SK-N-MC (cell line): ENCODE measurements at regions not wholly inside any gene's neighbourhood (a gene's known extent, or its start where the extent isn't known, plus 50 kb on each side); places are given as distances from the start of the nearest gene placed in this dataset.

Experiments used
- DNase-seq: peaks from one replicate; pipeline ENCODE4 v3.0.0-alpha.2; 2011; ENCODE audit warnings: low read depth, low spot score
- H3K27ac ChIP-seq: fragments of 200-600 bp; sonication (generic); 2 replicates; pipeline ENCODE4 v1.5.1; 2016; ENCODE audit warnings: mixed run types
- H3K36me3 ChIP-seq: fragments of 200-600 bp; sonication (generic); 2 replicates; pipeline ENCODE4 v1.6.1; 2017; ENCODE audit warnings: antibody characterized with exemption, low read length, mixed read lengths; ENCODE audit not compliant: insufficient read depth
- H3K4me3 ChIP-seq: fragments of 200-600 bp; sonication (generic); 2 replicates; pipeline ENCODE4 v1.5.1; 2016
- H3K9ac ChIP-seq: fragments of 200-600 bp; sonication (generic); 2 replicates; pipeline ENCODE4 v1.8.0; 2017; ENCODE audit warnings: mixed run types, mixed read lengths; ENCODE audit not compliant: insufficient read length
- H3K9me3 ChIP-seq: fragments of 200-600 bp; sonication (generic); 2 replicates; pipeline ENCODE4 v1.6.1; 2017; ENCODE audit warnings: low read depth, mild to moderate bottlenecking, antibody characterized with exemption, low read length, moderate library complexity, mixed read lengths
- EZH2 ChIP-seq: fragments of 200-600 bp; sonication (generic); IDR thresholded peaks from one replicate; pipeline ENCODE4 v1.6.1; 2017; ENCODE audit warnings: antibody characterized with exemption
- FOXP2 ChIP-seq: optimal IDR thresholded peaks from 2 replicates; pipeline ENCODE3; 2011; ENCODE audit warnings: mild to moderate bottlenecking, moderate library complexity; ENCODE audit not compliant: insufficient read depth; ENCODE audit errors: extremely low read length, control extremely low read depth
- POLR2AphosphoS5 ChIP-seq: IDR thresholded peaks from 2 replicates; pipeline ENCODE4 v1.6.1; 2012; ENCODE audit warnings: mild to moderate bottlenecking, low read depth, low read length, borderline replicate concordance

DNA sequence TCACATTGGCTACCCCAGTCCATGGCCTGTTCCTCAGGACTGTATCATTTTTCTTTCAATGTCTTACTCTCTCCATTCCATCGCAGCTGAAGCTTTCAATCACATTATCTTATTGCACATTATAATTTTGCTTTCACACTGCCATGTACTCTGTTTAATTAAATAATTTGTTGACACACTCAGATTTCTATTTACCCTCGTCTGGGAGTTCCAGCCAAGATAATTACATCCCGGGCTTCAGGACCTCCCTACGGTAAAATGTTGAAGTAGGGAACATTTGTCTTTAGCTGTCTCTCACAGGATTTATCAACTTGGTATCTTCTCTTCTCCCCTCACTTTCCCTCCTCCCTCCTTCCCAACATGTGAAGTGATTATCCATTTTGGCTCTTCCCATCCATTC, 177.2 kb upstream of the RASSF8 start:
- Histone ChIP-seq H3K27ac (no peak overlapping the region), H3K4me3 (no peak overlapping the region), H3K9ac (no peak overlapping the region), H3K36me3 (no peaks in the 10 kb centered on the region), H3K9me3 (no peaks in the 10 kb centered on the region)
- no peak for DNase-seq
- TF ChIP-seq POLR2AphosphoS5: no peak
- TF ChIP-seq EZH2: no peak
- TF ChIP-seq FOXP2: no peak

DNA sequence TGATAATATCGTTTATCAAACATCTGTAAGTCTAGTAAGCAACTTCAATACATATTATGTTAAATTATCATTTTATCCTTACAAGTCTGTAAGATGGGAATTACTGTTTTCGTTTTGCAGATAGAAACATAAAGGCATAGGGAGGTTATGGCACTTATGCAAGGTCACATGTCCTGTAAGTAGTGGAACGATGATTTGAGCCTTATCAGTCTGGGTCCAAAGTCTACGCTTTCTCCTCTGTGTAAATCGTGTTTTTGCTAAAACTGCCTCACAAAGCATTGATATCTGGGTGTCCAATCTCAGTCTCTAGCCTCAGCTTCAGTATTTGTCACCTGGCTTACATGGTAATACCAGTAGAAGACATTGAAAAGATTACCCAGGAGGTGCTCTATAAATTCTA, 174.9 kb upstream of the RASSF8 start:
- no peak overlapping the region for H3K9ac ChIP-seq
- TF ChIP-seq EZH2 (no peak), POLR2AphosphoS5 (no peak), FOXP2 (no peak)
- H3K36me3 ChIP-seq: no peaks in the 10 kb centered on the region
- H3K4me3 ChIP-seq: no peak overlapping the region
- H3K27ac ChIP-seq: no peak overlapping the region
- no peak for DNase-seq
- no peaks in the 10 kb centered on the region for H3K9me3 ChIP-seq

DNA sequence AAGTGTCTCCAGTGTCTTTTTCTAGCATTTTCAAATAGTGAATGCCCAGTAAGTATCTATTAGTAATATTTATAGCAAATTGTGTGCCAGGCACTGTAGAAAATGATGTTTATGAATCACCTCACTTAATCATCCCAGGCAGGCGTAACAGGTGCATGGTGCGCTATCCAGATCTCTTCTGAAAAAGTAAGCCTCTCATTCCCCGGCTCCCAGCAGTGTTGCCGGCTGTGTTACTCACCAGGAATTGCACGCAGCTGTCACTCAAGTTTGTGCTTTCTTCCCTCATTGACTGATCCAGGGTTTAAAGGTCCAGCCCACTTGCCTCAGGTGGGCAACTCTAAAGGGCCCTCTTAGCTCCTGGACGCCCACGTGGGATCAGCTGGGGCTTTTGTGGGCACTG, 173.8 kb upstream of the RASSF8 start:
- Histone ChIP-seq H3K9ac (no peak overlapping the region), H3K36me3 (no peaks in the 10 kb centered on the region), H3K4me3 (no peak overlapping the region), H3K27ac (no peak overlapping the region), H3K9me3 (no peaks in the 10 kb centered on the region)
- TF ChIP-seq EZH2 (no peak), POLR2AphosphoS5 (no peak), FOXP2 (no peak)
- no peak for DNase-seq

DNA sequence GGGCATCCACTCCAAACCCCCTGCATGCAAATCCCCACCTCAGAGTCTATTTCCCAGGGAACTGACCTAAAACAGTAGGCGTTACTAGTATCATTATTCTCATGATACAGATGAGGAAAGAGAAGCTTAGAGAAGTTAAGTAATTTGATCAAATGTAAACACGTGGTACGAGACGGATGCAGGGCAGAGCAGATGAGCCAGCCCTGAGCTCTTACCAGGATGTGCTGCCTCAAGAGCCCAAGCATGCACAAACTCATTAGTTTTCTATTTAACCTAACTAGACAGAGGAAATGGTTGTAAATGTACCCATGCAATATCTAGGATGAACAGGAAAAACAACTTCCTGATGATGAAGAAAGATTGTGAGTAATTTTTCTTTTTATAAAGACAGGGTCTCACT, 173.3 kb upstream of the RASSF8 start:
- H3K36me3 ChIP-seq: no peaks in the 10 kb centered on the region
- H3K9me3 ChIP-seq: no peaks in the 10 kb centered on the region
- no peak for TF ChIP-seq POLR2AphosphoS5
- no peak for TF ChIP-seq EZH2
- TF ChIP-seq FOXP2: no peak
- DNase-seq: no peak
- no peak overlapping the region for H3K9ac ChIP-seq
- no peak overlapping the region for H3K27ac ChIP-seq
- no peak overlapping the region for H3K4me3 ChIP-seq

DNA sequence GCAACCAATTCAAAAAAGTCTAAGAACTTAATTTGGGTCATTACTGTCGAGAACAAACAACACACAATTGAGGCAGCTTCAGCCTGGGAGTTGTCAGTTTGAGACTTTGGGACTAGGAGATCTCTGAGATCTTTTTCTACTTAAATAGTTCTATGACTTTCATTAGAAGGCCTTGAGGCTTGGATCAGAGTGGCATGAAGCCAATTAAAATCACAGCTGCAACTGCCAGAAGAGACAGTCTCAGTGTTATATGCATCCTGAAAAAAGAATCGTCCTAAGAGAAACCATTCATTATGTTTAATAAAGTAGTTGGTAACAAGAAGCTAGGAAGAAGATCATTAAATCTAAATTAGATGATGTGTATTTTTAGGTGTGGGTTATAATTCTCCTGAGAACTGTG, 170.8 kb upstream of the RASSF8 start:
- Histone ChIP-seq H3K27ac (no peak overlapping the region), H3K4me3 (no peak overlapping the region), H3K9me3 (no peaks in the 10 kb centered on the region), H3K9ac (no peak overlapping the region), H3K36me3 (no peaks in the 10 kb centered on the region)
- TF ChIP-seq FOXP2: no peak
- no peak for DNase-seq

DNA sequence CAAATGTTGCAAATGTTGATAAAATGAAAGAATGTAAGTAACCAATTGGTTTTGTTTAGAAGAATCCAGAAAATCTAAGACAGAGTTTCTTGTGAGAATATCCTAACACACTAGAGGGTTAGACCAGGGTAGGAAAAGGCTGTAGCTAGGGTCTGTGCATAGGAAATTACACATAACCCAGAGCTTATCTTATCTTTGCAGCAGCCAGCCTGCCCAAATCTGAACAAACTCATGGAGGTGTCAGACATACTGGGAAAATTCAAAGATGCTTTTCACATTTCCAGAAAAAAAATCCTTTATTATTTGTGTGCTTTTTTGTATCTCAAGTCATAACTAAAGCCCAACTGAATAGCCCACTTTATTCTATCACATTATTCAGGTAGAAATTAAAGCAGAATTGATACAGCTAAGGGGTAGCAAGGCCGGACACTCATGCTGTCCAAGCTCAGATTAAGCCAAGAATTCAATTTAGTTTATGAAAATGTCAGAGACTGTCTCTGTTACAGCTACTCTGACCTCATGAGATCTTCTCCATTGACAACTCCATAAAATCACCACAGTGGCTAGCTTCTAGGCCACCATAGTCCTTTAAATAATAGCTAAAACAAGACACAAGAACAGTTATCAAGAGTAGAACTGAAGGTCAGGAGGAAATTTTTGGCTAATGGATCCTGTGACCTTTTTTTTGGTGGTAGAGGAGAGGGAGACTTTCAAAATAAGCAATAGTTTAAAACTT, 169.6 kb upstream of the RASSF8 start:
- H3K27ac ChIP-seq: peak overlapping the region; percentile 77; the same call in 1 of the 2 replicates
- H3K9me3 ChIP-seq: no peaks in the 10 kb centered on the region
- DNase-seq: no peak
- no peaks in the 10 kb centered on the region for H3K36me3 ChIP-seq
- TF ChIP-seq POLR2AphosphoS5 (no peak), FOXP2 (no peak), EZH2 (no peak)
- H3K4me3 ChIP-seq: no peak overlapping the region; the same call in 1 of the 2 replicates
- no peak overlapping the region for H3K9ac ChIP-seq

DNA sequence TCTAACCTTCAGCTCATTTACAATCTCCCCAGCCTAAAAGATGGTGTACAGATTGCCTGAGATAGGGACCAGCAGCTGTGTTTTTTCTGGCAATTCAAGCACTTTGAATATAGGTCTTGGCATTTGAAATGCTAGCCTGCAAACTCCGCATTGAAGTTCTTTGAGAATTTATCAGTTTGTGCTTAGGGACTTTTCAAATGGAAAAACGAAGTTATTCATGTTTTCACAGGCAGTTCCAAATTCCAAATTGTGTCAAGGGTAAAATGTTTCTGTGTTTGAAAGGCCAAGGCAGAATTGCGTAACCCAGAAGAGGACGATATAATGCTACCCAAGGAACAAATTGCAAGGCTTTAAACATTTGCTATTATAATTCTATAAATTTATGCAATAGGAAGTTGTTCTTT, 168.9 kb upstream of the RASSF8 start:
- DNase-seq: no peak
- TF ChIP-seq EZH2: no peak
- TF ChIP-seq POLR2AphosphoS5: peak; percentile 33; the same call in 1 of the 2 replicates
- no peak for TF ChIP-seq FOXP2
- Histone ChIP-seq H3K4me3 (peak overlapping the region; percentile 51), H3K36me3 (no peaks in the 10 kb centered on the region), H3K27ac (peak overlapping the region; percentile 77), H3K9me3 (no peaks in the 10 kb centered on the region), H3K9ac (no peak overlapping the region)

DNA sequence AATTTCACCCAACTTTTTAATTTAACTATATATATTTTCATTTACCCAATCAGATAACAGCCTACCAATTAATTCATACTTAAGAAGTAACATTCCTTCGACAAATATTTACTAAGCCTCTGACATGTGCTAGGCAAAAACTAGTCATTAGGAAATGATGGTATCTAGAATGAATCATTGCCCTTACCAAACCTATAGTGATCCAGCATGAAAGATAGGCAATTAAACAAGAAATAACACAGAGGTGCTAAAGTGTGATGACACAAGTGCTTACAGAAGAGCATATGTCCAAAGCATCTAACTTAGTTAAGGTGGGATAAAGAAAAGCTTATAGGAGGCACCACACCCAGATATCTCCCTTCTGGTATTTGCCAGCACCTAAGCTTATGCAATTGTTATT, 166.5 kb upstream of the RASSF8 start:
- Histone ChIP-seq H3K4me3 (no peak overlapping the region), H3K36me3 (no peaks in the 10 kb centered on the region), H3K9ac (no peak overlapping the region), H3K27ac (no peak overlapping the region), H3K9me3 (no peaks in the 10 kb centered on the region)
- TF ChIP-seq EZH2 (no peak), FOXP2 (no peak), POLR2AphosphoS5 (no peak)
- DNase-seq: no peak

DNA sequence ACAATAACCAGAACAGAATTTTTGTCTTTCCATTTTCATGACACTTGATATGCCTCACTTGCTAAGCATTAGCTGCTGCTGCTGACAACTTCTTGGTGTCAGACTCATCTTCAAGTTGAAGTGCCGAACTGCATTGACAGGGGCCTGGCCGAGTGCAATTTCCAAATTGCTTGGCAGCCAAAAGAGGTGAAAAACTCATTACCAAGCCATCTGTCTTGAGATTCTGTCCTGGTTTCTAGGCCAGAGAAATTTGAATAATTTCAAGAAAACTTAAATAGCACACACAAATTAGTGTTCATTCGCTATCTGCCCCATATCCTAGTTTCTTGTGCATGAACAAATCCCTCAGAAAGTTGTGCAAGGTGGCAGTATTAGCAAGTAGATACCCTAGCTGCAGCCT, 165.3 kb upstream of the RASSF8 start:
- DNase-seq: no peak
- Histone ChIP-seq H3K4me3 (no peak overlapping the region), H3K36me3 (no peaks in the 10 kb centered on the region), H3K27ac (no peak overlapping the region), H3K9ac (no peak overlapping the region), H3K9me3 (no peaks in the 10 kb centered on the region)
- no peak for TF ChIP-seq FOXP2
- no peak for TF ChIP-seq EZH2
- no peak for TF ChIP-seq POLR2AphosphoS5
